Dermis blood vessel endothelial cell (primary cell): ENCODE measurements at regions not wholly inside any gene's neighbourhood (a gene's known extent, or its start where the extent isn't known, plus 50 kb on each side); places are given as distances from the start of the nearest gene placed in this dataset.

Experiments used
- DNase-seq: peaks from one replicate; pipeline ENCODE4 v3.0.0; 2010

DNA sequence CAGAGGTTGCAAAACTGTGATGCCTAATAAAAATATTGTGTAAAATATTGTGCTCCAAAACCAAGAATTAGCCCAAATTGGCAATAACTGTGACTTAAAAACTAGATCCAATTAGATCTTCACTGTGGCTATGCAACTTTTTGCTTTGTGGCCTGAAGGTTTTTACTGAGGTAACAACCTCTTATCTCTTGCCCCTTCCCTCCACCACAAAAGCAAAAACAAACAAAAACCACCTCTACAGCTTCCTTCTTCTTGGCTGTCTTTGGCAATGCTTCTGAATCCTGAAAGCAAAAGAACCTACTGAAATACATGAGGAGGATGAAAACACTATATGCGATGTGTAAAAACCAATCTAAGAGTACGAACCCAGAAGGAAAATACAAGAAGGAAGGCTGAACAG, 226.7 kb upstream of the MBL2 start:
- no peak for DNase-seq

DNA sequence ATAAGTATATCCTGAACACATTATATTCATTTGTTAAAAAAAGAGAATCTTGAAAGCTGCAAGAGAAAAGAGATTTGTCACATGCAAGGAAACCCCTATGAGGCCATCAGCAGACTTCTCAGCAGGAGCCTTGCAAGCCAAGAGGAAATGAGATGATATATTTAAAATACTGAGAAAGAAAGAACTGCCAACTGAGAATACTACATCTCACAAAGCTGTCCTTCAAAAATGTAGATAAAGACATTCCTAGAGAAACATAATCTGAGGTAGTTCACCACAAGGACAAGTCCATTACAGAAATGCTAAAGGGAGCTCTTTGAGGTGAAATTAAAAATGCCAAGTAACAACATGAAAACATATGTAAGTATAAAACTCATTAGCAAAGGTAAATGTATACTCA, 224.4 kb upstream of the MBL2 start:
- no peak for DNase-seq

DNA sequence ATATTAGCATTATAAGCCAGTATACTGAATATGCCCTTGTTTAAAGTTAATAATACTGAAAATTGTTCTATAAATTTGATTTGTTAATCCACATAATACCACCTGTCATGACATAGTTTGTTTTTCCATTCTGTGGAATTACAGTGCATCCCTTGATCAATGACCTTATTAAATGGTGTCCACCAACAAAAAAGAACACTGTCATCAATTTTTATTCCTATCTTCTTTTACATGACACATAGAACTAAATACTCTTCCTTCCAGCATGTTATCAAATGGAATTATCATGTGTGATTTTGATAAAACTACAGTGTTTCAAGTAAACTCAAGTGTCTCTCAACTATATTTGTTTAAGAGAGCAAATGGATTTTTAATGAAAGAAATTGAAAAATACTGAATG, 221.8 kb upstream of the MBL2 start:
- DNase-seq = no peak

DNA sequence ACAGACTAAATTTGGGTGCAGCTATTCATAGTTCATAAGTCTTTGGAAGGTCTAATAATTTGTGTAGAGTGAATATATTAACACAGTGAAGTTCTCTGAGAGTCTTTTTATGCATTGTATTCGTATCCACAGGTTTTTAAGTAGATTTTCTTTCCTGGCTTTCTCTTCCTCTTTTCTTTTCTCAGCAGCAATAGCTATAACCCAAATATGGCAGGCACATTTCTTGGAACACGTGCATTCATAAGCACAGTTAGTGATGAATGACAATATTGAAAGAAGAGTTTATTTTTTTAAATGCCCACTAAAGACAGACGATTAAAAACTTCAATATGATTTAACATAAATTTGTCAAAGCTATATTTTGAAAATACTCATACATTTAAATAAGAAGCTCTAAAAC, 220.5 kb upstream of the MBL2 start:
- DNase-seq = no peak

DNA sequence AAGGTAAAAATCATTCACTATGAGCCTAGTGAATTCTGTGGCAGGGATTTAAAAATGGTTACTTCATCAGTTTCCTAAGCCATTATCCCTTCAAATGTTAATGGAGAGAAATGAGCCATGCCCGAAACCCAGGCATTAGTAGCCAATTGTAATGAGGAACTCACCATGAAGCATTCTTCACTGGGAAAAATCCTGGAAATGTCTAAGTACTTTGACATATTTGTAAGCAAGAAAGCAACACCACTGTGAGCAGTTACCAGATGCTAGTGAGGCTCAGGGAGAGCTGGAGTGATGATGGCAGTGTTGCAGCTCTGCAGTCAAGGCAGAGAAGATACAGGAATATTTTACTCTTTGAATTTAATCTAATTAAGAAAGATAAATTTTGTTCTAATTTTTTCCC, 220.0 kb upstream of the MBL2 start:
- no peak for DNase-seq

DNA sequence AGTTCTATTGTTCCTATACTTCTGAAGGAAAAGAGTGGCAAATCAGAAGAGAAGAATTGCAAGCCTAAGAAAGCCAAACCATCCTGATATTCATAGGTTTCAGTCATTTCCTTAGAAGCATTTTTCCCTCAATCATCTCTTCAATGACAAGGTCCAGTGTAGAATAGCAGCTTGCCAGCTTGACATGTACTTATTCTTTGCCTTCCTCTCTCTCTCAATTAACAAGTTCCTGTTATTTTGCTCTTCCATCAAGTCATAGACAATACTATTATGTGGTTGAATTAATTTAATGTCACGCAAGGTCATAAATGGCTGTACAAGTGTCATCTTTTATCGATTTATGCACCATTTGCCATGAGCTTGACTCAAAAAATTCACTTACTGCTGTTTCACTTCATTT, 216.3 kb upstream of the MBL2 start:
- DNase-seq = no peak

DNA sequence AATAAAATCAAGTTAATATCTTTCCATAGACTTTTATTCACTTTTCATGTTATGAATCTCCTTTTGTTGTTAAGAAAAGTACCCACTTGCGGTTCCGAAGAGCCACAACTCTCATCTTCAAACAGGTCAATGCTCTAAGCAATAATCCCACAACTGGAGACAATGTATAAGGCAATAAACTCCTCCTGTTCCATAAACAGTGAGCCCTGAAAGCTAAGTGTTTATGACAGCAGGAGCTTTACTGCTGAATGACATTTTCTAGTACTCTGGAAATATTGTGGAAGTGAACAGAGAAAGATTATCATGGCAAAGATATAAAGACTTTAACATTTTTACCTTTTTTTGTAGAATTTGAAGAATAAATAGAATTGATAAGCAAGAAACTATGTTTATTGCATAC, 213.5 kb upstream of the MBL2 start:
- DNase-seq = no peak

DNA sequence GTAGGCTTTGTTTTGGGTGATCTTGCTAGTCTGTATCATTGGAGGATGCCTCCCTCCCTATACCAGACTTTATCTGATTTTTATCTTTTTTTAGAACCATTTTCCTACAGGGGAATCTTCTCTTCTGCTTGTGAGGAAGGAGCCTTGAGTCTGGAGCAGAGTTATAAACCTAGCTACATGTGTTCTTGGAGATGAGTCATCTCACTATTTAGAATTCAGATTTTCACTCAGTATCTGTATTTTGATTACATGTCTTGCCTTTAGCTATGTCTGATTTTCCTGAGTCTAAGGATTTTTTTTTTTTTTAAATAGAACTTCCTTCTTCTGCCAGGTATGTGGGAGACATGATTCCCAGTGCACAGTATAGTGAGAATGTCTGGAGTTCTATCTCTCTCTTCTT, 211.6 kb upstream of the MBL2 start:
- no peak for DNase-seq

DNA sequence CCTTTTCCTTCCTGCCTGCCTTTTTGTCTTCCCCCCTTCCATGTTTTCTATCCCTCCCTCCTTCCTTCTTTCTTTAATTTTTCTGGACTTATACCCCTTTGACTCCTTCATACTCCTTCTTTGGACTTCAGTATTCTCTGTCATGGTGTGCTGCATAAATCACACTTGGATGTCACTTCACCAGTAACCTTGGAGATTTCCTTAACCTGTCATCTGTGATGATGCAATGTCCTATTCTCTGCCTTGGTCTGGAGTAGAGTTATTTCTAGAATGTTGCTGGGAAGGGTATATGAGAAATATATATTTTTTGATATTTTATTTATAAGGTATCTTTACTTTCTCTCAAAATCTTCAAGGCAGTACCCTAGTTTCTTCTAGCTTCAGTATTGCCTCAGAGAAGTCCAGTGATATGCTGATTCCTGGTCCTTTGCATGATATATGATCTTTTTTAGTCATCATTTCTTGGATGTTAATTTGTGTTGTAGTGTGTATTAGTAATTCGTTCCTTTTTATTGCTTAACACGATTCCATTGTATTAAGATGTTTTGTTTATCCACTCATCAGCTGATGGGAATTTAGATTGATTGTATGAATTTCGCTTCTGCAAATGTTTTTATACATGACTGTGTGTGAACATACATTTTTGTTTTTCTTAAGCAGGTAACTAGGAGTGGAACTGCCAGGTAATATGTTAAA, 206.9 kb upstream of the MBL2 start:
- DNase-seq = no peak

DNA sequence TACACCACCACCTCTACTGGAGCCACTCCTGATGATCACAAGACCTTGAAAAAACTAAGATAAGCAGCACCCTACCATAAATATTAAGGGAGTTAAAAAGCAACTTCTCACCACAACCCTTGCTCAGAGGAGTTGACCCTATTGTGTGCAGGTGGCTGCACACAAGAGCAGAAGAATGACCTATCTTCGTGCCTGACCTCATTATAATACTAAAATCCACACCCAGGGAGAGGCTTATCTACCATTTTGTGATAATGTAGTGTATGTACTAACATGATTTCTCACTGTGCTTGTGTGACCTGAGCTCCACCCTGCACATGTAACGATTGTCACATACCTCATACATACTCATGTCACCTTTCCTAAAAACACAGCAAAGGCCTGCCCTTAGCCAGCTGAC, 205.0 kb upstream of the MBL2 start:
- no peak for DNase-seq

DNA sequence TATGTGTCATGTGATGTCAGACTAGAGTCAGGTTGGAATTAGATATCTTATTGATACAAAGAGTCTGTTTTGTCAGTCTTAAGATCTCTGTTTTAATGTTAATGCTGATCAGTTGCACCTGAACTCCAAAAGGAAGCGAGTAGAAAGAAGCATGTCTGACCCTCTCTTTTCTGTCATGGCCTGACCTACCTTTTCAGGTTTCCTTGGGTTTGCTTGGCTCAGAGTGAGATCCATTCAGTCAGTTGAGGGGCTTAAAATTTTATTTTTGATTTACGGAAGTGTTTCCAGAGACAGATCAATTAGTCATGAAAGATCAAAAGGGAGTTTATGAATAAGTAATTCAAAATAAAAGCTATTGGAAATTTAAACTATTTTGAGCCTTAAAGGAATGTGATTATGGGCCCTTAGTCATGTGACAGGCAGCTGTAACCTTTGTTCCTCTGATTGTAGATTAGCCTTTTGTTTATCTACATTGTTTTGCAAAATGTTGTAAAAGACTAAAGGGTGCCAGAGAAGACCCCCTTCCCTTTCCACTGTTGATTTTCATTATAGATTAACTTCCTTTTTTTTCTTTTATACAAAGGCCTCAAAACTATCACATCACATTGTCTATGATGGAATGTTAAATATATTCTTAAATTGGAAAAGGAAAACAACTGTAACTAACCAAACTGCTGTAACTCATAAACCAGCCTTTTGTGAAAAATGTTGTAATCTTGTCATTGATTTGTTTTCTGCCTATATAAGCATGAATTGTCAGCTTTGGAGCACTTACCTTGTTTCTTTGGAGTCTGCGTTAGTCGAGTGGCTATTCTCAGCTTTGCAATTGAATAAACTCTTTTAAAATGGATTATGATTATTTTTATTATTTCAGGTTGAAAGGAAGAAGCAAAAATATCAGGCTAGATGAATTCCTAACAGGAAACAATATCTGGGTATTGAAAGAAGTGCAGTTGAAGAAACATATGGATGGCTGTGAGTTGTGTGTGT, 195.5 kb upstream of the MBL2 start:
- DNase-seq = no peak

DNA sequence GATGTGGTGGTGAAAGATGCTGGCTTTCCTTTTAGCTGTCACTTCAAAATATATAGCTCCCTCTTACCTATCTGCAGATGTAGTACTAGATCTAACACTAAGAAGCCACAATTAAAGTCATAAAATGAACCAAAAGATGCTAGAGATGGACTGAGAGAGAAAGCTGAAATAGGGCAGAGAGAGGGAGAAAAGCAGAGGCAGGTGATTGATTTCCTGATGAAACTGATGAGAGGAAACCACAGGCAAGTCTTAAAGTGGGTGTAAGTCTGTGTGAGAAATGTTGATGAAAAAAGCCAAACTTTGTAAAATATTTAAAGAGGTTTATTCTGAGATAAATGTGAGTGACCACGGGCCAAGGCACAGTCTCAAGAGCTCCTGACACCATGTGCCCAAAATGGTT, 194.3 kb upstream of the MBL2 start:
- DNase-seq = no peak

DNA sequence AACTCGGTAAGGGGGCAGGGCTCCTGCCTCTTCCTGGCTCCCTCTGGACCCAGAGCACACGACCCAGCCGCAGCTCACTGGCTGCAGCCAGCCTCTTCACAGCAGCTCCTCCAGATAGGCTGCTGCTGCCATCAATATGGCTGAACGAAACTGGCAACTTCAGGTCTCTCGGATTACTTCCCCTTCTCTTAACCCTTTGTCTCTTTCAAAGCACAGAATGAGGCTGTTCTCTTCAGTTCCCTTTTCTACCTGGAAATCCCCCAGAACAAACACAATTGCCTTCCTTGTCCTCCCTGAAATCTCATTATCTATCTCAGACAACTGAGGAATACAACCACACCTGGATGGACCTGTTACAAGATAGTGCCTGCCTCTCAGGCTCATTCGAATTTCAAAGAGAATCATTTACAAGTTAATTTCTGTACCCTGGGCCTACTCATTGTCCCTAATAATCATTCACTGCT, 193.4 kb upstream of the MBL2 start:
- no peak for DNase-seq

DNA sequence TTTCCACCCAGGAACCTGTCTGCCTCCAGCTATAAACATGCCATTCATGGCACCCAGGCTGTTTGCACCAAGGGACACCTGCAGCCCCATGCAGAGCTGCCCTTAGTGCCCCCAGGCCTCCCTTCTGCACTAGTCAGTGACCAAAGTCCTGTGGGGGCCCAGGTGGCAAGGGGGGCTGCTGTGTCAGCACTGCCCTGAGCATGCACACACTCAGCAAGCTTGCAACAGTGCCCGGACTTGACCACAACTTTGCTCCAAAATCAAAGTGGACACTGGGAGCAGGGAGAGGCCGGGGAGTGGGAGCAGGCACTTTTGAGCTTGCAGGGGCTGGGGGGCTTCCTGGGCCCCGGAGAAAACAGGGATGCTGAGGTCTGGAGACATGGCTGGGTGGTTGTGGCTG, 192.9 kb upstream of the MBL2 start:
- DNase-seq = no peak

DNA sequence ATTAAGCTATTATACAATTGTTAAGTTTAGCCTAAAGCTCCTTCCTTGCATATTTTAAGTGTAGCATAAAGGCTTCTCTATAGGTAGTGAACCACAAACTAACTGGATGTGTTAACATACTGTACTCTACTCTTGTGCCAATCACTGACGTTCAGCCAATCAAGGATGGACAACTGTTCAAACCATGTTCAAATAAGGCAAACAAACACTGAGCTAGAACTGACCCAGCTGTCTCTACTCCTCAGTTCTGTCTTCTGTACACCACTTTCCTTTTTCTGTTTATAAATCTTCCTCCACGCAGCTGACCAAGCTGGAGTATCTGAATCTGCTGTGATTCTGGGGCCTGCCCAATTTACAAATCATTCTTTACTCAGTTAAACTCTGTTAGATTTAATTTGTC, 188.7 kb upstream of the MBL2 start:
- no peak for DNase-seq

DNA sequence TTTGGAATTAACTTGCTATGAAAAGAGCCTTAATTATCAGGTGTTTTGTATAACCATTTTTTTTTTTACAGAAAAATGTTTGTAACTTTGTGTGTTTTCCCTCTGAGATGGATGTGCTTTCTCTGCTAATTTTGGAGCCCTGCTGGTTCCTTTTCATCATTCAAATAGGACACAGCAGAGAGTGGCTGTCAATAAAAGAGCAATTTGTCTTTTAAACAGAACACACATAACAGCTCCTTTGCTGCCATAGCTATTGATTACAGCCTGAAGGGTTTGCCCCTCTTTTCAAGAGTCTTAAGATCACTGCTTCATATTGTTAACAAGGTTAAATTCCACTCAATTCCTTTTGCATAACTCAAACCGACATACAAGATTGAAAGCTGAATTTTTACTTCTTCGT, 187.2 kb upstream of the MBL2 start:
- no peak for DNase-seq

DNA sequence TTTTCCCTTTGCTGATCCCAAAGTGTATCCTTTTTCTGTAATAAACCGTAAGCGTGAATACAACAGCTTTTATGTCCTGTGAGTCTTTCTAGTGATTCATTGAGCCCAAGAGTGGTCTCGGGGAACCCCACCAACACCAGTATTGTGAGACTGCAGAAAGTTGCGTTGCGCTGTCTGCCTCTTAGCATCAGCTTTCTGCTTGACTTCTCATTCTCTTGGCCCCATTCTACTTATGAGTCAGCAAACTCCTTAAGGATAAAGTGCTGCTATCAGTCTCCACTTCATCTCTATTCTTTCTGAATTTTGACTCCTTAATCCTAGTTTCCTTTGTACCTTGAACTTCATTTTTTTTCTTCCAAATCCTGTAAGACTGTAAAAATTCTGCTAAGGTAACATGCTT, 184.3 kb upstream of the MBL2 start:
- DNase-seq = no peak

DNA sequence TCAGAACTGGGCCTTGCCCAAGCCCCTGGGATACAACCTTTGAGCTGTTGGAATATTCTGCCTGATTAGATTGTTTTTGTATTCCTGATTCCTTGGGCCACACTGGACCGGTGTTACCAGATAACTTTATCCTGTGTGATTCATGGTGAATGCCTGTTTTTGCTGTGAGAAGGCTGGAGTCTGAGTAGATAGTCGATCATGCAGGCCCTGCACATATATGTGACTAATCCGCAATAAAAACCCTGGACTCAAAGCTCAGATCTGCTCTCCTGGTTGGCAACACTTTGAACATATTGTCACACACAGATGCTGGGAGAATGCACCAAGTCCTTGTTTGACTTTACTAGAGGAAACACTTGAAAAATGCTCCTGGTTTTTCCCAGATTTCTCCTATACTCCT, 183.9 kb upstream of the MBL2 start:
- no peak for DNase-seq

DNA sequence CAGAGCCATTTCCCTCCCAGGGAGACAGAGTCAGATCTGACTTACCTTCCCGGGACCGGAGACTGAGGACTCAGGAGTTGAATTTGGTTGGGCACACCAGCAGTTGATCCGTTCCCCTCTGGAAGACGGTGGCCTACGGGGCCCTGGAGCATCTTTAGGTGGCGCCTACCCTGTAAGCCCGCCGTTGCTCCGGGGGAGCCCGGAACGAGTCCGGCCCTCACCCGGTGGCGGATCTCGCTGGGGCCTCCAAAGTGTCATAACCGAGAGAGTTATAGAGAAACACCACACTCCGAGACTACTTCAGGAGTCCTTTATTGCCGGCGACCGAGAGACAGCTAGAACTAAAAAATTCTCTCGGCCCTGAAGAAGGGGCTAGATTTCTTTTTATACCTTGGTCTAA, 182.8 kb upstream of the MBL2 start:
- no peak for DNase-seq

DNA sequence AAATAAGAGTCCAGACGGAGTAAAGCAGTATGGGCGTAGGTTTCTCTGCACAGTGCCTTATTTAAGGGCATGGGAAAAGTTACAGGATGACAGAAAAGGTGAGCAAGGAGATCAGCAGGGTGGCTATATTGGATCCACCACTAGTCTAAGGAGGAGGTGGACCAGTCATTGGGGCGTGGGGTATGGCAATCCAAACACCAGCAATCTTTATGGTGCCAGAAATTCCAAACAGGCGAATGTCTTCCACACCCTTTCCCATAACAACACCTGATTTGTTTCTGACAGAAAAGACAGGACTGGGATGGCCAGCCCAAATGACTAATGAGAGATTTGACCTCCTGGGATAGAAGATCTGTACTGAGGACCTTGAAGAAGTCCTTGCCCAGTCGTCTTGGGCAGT, 181.8 kb upstream of the MBL2 start:
- DNase-seq = no peak

DNA sequence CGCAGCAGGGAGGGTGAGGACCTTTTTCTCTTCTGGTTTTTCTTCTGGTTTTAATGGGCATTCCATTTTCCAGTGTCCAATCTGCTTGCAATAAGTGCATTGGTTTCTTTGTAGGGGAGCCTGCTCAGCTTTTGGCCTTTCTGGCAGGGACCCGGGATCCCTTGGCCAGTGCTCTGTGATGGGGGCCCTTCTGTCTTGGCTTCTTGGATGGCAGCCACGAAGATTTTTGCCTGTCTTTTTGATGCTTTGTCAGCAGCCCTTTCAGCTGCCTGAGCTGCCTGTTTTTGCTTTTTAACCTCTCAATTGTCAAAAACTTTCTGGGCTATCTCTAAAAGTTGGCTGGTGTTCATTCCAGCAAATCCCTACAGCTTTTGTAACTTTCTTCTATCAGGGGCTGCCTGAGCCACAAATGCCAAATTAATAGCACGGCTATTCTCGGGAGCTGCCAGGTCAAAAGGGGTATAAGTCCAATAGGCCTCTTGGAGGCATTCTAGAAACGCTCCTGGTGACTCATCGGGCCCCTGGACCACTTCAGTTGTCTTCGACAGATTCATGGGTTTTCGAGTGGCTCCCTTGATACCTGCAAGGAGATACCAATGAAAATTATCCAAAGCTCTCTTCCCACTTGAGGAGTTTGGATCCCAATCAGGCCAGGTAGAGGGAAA, 179.9 kb upstream of the MBL2 start:
- no peak for DNase-seq

DNA sequence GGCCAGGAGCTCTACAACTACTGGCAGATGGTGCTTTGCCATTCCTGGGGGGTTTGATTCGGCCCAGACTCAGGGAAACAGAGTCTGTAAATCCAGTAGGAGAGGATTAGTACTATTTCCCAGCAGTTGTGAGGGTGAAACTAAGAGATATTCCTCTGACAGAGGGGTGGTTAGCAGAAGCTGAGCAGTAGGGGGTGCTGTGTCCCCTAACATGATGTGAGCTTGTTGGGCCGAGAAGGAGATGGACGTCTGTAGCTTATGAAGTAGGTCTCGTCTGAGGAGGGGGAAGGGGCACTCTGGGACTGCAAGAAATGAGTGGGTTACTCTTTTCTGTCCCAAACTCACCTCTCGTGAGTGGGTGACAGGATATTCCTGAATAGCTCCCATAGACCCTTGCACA, 179.2 kb upstream of the MBL2 start:
- DNase-seq = peak; percentile 39

DNA sequence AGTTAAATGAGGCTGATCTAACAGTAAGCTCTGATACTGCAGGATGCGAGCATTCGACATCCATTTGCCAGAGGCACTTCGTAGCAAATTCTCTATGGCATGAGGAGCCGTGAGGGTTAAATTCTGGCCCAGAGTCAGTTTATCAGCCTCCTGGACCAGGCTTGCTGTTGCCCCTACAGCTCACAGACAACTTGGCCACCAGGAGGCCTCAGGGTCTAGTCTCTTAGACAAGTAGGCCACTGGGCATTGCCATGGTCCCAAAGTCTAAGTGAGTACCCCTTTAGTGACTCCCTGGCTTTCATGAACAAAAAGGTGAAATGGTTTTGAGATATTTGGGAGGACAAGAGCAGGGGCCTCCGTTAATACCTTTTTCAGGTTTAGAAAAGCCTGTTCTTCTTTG, 178.0 kb upstream of the MBL2 start:
- DNase-seq = no peak

DNA sequence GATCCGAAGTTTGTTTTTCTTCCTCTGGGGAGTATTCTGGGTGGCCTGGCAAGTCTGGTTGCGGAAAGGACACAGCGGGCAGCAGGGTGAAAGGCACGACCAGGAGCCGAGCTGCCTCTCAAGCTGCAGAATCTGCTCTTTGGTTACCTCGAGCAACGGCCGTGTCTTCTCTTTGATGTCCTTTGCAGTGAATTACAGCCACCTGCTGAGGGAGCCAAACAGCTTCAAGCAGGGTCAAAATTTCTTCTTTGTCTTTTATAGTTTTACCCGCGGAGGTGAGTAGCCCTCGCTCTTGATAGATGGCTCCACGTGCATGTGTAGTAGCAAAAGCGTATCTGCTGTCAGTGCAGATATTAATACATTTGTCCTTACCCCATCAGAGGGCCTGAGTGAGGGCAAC, 177.3 kb upstream of the MBL2 start:
- no peak for DNase-seq
